ENCODE measurements at regions not wholly inside any gene's neighbourhood (a gene's known extent, or its start where the extent isn't known, plus 50 kb on each side); places are given as distances from the start of the nearest gene placed in this dataset.
A peak's percentile ranks its signal among the peaks of the same experiment; 100 is the strongest.

DNA sequence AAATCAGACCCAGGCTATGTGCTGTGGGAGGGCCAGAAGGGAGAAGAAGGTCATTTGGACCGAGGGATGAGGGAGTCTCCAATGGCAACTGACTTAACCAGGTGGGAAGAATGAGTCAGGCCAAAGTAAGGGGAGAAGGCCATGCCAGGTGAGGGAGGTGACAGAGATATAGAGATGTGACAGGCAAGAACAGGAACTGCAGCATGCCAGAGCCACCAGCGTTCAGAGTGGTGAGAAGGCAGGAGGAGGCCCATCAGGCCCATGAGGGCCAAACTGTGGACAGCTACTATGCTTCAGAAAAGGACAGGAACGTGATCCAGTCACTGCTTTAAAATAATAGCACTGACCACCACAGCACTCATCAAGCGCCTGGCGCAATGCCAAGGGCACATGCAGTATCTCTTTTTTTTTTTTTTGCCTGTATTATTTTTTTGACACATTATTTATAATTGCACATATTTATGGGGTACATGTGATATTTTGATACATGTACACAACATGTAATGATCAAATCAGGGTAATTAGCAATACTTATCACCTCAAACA, 154.3 kb upstream of the IGF1R start:
- no peak for DNase-seq

- no peak for DNase-seq
Measured at GRCh38 chr15:98501192-98501591, 147.1 kb upstream of the IGF1R start.

GRCh38 chr15:98501632-98502031, 146.7 kb upstream of the IGF1R start:
- DNase-seq: no peak

GRCh38 chr15:98503970-98504369, 144.4 kb upstream of the IGF1R start:
- DNase-seq: no peak

DNA sequence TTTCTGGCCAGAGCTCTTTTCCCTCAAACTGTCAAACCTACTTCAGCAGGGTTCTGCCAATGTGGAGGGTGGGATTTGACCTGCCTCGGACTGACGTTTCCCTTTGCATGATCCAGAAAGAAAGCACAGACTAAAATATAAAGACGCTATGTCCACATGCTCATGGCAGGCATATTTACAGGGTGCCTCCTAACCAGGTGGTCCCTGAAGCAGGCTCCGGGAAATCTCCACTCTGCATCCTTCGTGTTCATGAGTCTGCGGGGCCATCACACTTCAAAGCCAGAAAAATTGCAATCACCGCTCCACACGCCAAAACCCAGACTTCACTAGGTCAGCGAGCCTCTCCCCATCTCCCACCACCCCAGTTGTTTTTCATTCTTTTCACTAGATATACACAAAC, 143.3 kb upstream of the IGF1R start:
- no peak for DNase-seq

DNA sequence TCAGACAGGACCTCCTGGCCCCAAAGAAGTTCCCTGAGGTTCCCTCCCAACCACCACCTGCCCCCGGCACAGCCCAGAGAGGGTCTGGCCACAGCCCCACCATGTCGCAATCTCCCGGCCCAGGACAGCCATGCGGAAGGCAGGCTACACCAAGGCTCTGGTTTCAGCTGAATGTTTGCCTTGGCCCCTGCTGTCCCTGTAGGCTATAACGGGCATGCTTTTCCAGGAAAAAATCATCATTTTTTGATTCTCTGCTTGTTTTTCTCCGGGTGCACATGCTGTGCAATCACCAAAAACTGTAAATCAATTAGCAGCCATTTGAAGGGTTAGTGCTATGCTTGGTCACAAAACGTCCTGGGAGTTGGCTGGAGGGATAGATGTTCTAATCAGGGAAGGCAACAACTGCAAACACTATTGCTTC, 142.7 kb upstream of the IGF1R start:
- DNase-seq: no peak

- DNase-seq: no peak
Measured at GRCh38 chr15:98506172-98506571, 142.2 kb upstream of the IGF1R start.

DNA sequence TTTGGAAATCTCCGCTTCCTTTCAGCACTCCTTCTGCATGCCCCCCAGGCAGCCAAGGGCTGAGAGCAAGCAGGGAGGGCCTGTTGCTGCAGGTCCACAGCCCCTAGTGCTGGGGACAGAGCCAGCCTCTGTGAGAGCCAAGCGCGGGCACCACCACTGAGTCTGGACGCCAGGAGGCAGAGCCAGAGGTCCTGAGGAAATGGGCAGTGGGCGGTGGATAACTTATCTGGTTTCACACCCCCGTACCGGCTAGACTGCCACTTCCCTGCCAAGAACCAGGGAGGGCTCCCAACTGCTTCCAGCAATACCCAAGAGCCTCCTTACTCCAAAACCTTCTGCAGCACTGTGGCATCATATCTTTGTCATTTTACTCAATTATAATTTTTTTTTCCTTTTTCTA, 141.6 kb upstream of the IGF1R start:
- DNase-seq: no peak

- DNase-seq: no peak
Measured at GRCh38 chr15:98513428-98513986, 134.8 kb upstream of the IGF1R start.

DNA sequence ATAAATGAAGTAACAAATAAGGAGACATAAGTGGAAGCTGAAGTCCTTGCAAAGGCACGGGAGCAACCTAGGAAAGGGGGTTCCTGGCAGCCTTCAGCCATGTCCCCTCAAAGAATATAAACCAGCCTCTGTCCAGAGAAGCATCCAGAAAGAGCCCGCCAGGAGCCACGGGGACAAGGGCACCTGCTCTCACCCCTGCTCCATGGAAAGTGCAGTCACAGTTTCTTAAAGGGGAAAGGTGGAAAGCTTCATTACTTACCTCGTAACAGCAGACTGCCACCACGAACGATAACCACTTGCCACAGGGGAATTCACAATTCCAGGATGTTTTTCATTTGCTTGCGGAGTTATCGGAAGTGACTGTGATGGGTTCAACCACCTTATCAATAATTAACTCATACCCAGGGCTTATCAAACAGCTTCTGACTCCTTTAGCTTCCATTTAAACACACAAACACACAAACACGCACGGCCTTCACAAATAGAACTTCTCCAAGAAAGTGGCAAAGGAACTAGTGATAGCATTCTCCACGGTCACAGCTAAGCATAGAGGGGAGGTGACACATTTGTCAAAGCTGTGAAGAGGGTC, 134.2 kb upstream of the IGF1R start:
- DNase-seq: no peak

- DNase-seq: peak; percentile 59
Measured at GRCh38 chr15:98518823-98519561, 129.3 kb upstream of the IGF1R start.

DNA sequence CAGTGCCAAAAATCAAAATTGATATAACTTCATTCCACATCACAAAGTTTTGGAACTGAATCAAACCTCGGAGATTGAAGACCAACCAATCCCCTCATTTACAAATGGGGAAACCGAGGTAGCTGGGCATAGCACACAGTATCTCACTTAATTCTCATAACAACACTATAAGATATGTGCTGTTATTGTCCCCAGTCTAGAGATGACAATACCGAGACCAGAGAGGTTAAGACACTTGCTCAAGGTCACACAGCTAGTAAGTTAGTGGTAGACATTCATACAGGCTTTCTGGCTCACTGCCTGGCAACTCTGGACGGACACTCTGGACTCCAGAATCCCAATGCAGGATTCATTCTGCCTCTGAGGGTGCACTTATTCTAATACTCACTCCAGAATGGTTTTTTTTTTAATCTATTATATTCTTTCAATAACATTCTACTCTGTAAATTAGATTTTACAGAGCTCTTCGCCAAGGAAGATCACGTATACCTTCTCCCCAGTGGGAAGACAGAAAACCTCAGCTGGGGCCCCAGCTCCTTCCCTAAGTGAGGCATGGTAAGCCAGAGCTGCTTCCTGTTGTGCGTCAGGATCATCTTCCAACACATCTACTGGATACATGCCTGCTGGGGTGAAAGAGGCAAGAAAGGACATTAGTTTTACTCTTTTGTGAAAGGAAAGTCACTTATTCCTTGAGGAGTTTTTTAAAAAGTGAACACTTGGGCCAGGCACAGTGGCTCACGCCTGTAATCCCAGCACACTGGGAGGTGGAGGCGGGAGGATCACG, 128.4 kb upstream of the IGF1R start:
- DNase-seq: no peak

- DNase-seq: no peak
Measured at GRCh38 chr15:98522127-98522526, 126.2 kb upstream of the IGF1R start.

GRCh38 chr15:98523912-98524662, 124.3 kb upstream of the IGF1R start:
- no peak for DNase-seq

DNA sequence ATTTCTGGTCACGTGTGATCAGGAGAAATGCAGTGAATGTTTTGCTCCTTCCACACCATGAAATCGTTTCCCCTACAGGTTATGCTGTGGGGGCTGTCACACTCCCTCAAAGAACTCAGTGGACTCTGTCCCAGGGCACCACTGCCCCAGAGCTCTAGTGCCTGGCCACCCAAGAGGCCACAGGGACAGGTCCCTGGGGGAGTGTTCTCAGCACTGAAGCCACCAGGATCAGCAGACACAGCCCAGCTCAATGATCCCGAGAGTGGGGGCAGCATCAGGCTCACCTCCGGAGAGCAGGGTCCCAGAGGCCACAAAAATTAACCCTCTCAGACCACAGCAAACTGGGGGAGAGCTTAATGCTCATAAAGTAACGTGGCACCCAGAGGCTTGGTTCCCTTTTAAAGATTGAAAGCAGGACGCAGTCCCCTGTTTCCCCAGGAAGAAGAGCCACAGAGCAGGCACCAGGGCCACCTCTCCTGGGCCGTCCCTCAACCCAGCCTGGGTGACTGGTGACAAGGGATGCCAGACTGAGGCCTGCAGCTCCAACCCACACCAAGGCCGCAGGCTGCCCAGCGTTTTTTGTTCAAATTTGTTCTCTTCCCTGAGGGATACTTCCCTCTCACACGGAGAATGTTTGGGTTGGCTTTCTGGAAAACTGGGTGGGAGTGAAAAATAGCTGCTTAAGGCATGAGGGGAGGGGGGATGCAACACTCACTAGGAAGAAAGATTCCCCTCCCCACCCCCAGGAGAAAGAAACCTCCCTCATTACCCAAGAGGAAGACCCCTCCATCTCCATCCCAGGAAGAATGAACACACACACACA, 123.3 kb upstream of the IGF1R start:
- no peak for DNase-seq

GRCh38 chr15:98525661-98526001, 122.7 kb upstream of the IGF1R start:
- DNase-seq: no peak

GRCh38 chr15:98526094-98526493, 122.2 kb upstream of the IGF1R start:
- no peak for DNase-seq

- DNase-seq: no peak
Measured at GRCh38 chr15:98528046-98528725, 120.2 kb upstream of the IGF1R start.

- no peak for DNase-seq
Measured at GRCh38 chr15:98529205-98530145, 118.9 kb upstream of the IGF1R start.

DNA sequence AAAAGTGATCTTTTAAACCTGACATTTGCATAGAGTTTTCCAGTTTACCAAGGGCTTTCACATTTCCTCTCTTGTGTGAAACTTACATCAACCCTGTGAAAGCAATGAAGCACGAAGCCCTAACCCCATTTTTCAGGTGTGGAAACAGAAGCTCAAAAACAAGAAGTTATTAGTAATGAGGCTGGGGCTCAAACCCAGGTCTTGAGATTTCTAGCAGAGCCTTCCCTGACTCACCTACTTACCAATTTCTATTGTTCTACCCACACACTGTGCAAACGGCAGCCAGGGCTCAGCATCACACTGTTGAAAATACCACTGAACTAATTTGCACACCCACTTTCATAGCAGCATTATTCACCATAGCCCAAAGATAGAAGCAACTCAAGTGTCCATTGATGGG, 117.8 kb upstream of the IGF1R start:
- no peak for DNase-seq
